ENCODE measurements at regions not wholly inside any gene's neighbourhood (a gene's known extent, or its start where the extent isn't known, plus 50 kb on each side); places are given as distances from the start of the nearest gene placed in this dataset.
"Not testable (repeated sequence)": the region's sequence is repeated elsewhere in the genome, so short reads cannot be mapped to it uniquely, and the experiment has no call there.

DNA sequence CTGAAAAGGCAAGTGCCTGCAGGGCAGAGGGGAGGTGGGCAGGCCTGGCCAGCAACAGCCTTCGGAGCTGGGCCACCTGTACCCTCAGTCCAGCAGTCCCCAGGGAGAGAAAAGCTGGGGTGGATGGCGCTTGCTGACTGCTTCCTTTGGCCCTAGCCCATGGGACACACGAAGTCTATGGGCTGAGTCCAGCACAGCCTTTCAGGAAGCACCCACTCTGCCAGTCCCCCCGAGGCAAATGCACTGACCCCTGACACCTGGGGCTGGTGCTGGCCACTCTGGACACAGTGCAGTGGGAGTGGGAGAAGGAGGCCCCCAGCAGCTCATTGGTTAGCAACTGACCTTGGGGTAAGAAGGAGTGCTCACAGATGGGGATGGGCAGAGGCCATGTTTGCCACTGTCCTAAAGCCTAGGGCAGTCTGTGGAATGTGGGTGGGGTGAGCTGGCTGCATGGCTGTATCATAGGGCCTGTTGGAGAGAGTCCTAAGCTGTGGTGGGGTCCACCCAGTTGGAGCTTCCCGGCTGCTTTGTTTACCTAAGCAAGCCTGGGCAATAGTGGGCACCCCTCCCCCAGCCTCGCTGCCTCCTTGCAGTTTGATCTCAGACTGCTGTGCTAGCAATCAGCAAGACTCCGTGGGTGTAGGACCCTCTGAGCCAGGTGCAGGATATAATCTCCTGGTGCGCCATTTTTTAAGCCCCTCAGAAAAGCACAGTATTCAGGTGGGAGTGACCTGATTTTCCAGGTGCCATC, 240.2 kb downstream of the ANKRD30B start:
- not testable (repeated sequence) for DNase-seq (ENCODE audit: low spot score); FAIRE-seq

DNA sequence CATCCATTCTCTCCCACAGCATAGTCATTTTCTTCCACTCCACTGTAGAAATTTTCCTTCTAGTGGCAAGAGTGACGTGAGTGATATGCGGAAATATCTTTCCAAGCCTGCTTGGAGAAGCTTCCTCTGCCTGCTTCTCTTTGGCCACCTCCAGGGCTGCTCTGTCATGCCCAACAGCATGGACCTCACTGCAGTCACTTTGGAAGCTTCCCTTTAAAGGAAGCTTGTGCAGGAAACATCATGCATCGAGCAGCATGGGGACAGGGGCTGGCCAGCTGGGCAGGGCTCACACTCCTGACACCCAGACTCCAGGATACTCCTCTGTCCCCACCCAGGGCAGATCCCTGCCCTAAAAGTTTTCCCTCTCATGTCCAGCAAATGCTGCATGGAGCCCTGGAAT, 241.6 kb downstream of the ANKRD30B start:
- FAIRE-seq; DNase-seq (ENCODE audit: low spot score): not testable (repeated sequence)

DNA sequence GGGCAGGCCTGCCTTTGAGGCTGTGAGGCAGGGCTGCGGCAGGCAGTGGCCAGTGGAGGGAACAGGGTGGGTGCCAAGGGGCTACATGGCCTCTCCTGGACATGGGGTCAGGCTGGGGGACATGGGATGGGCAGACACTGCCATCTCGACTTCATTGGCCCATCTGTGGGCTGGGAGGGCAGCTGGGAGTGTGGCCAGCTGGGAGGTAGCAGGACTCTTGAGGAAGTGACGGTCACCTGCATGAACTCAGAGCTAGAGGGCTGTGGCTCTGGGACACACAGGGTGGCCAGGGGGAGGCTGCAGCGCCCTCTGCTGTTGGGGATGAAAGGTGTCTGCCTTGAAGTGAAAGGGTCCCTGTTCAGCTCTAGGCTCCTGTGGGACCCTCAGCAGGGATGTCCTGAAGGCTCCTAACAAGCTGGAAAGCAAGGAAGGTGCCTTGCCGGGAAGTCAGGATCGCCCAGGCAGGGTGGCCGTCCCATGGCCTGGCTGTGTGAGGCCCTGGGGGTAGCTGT, 244.0 kb downstream of the ANKRD30B start:
- not testable (repeated sequence) for FAIRE-seq; DNase-seq (ENCODE audit: low spot score)

DNA sequence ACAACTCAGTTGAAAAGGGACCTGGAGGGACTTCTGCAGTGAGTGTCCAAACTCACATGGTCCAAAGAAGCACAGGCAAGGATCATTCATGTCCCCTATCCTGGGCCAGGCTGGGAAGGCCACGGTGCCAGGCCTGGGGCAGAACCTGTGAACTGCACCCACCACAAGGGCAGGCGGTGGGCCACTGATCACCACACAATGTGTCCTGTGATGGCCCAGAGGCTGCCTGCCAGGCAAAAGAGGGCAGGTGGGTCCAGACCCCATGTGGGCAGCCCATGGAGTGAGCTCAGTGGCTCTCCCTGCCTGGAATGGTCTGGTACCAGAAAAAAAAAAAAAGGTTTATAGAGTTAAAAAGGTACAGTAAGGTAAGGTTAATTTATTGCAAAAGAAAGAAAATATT, 244.8 kb downstream of the ANKRD30B start:
- not testable (repeated sequence) for FAIRE-seq; DNase-seq (ENCODE audit: low spot score)

DNA sequence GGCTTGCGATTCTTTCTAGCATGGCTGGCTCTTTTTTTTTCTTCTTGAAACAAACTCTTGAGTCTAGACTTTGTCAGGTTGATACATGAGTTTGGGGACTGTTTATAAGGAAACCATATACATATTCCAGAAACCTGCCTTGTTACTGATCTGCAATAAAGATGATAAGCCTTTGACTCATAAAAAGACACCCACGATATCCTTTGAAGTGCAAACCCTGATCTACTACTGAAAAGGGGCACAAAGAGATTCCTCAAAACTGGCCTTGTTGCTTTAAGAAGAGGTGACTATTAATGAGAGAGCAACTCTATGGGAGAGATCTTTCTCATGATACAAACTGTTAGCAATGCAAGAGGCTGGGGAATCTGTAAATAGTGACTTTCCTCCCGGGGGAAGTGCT, 247.1 kb downstream of the ANKRD30B start:
- not testable (repeated sequence) for FAIRE-seq; DNase-seq (ENCODE audit: low spot score)

DNA sequence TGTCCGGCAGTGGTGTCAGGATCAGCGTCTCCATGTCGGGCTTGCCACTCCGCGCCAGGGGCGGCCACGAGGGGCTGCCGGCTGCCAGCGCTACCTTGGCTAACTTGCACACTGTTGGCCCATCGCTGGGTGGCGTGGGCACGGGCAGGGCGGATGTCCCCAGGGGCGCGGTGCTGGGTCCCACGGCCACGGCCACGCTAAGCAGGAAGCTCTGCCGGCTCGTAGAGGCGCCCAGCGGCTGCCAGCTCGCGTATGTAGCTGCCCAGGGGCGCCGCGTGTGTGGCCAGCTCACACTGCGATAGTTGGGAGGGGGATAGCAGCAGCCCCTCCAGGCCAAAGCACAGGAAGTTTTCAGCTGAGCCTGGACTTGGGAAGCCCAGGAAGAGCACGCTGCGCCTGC, 249.4 kb downstream of the ANKRD30B start:
- FAIRE-seq = no peak

DNA sequence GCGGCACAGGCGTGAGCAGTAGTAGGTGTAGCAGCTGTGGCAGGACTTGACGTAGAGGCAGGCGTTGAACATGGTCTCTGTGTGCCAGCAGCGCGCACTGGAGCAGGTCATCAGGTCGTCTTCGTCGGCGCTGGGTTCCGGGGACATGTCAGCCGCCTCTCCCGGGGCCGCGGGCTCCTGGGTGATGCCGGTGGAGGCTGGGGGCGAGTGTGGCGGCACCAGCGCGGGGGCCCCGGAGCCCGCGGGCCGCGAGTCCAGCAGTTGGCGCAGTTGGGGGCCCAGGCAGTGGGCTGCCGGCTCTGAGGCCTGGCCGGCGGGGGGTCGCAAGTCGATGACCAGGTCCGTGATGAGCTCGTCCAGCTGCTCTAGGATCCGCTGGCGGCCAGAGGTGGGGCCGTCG, 249.9 kb downstream of the ANKRD30B start:
- not testable (repeated sequence) for FAIRE-seq; DNase-seq (ENCODE audit: low spot score)

More for the DNA sequence above, 249.4 kb downstream of the ANKRD30B start:
- no peak for DNase-seq (ENCODE audit: low spot score)

DNA sequence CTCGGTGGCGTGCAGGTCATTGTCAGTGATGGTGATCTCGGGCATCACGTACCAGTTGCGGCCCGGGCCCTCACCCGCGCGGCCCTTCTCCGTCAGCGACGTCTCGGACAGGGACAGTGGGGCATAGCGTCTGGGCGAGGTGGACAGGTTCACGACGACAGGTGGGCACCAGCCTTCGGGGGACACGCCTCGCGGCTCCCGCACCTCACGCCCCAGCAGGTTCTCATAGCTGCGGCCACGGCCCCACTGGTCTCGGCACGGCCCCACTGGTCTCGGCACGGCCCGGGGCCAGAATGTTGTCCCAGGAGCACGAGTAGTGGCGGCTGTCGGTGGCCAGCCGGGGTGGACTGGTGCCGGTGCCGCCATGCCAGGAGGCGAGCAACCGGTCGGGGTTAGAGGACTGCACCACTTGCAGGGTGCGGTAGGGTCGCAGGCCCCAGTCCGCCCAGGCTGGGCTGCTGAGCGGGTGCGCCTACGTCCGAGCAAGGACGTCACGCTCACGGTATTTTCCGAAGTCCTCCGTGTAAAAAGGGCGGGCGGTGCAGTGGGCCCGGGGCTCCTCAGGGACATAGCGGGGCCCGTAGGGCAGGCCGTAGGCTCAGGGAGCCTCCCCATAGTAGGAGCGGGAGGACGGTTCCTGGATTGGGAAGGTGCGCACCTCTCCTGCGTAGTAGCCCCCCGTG, 250.5 kb downstream of the ANKRD30B start:
- DNase-seq (ENCODE audit: low spot score); FAIRE-seq: not testable (repeated sequence)

DNA sequence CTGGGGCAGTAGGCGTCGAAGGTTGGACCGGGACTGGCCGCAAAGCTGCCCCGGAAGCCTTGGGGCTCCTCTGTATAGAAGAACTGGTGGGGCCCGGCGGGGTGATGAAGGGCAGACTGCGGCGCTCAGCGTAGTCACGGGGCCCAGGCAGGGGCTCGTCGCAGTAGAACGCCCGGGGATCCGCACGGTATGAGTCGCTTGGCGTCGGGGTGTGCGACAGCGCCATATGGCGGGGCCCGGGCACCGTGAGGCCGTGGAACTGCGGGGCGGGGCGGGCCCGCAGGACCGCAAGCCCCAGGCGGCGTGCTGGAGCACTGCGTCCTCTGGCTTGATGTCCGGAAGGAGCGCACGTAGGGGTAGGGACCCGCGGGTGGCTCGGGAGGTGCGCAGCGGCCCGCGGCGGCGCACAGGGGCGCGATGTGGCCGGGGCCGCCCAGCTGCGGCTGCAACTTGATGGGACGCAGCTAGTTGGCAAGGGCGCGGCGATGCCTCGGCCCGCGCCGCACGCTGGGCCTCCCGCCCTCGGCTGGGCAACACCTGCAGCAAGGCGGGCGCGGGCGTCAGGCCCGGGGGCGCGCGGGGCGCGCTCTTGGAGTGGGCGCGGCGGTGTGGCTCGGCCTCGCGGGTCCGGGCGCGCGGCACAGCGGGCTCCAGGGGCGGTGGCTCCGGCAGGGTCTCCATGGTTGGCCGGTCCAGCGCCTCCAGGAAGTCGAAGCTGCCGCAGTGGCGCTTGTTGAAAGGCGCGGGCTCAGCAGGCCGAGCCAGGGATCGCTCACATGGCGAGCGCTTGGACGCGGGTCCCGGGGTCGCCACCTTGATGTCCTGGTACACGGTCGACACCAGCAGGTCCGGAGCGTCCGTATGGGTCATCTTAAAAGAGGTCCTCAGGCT, 251.4 kb downstream of the ANKRD30B start:
- FAIRE-seq (no peak), DNase-seq (ENCODE audit: low spot score) (no peak)

DNA sequence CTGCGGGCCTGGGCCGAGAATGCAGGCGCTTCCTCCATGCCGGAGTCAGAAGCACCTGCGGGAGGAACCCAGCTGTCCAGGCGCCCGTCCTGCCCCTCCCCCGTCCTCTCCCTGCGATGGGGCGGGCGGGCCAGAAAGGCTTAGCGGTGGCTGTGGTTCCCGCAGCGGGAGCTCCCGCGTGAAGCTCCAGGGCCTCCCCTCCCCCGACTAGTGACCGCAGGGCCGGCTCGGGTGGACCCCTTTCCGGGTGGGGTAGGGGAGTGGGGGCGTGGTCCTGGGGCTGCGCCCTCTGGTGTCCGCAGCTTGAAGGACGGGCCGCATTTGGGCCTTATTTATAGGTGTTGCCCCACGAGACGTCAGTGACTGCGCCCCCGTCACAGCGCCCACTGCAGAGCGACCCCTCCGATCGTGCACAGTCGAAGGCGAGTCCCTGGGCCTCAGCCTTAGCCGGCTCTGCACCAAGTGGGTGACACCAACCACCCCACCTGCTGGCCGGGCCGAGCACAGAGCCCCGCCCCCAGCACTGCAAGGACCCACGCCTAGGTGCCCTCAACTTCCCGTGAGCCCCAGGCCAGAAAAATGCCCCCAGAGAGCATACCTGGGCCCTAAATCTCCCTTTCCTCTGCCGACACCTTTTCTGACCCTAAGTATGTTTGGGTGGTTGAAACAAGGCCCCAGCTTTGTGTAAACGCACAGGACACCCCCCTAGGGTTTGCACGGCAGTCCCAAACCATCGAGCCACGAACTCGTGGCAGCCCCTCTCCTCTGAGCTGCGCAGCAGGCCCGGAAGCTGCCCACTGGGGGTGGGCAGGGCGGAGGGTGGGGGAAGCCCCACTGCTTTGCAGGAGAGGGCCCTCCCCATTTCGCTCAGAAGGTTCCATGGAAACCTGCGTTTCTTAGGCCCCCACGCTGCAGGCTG, 252.4 kb downstream of the ANKRD30B start:
- not testable (repeated sequence) for DNase-seq (ENCODE audit: low spot score); FAIRE-seq

DNA sequence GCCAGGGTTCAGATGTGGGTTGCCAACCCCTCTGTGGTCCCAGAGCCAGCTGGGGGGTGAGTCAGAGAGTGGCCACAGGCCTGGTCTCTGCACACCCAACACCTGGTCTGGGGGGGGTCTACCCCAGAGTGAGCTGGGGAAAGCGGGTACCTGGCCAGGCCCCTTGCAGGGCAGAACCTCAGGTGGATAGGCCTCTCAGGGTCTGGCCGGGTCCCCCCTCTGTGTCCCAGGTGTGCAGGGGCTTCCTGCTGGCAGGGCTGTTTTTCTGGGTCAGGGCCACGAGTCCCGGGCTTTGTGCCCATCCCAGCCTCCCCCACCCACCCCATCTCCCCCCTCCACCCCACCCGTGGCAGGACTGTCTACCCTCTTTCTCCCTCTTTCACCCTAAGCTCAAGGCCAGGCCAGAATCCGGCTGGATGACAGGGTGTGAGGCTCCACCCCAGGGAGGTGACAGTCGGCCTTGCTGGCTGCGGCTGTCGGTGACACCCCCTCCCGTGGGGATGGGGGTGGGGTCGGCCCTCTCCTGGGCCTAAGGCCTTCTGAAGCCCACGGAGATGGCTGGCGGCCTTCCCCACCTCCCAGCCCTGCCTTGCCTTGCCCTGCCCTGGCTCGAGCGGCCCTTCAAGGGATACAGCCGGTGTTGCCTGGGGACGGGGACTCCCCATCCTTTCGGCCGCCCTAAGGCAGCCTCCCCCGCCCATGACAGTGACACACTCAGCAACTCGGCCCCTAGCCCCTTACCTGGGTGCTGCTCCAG, 253.2 kb downstream of the ANKRD30B start:
- not testable (repeated sequence) for FAIRE-seq; DNase-seq (ENCODE audit: low spot score)

DNA sequence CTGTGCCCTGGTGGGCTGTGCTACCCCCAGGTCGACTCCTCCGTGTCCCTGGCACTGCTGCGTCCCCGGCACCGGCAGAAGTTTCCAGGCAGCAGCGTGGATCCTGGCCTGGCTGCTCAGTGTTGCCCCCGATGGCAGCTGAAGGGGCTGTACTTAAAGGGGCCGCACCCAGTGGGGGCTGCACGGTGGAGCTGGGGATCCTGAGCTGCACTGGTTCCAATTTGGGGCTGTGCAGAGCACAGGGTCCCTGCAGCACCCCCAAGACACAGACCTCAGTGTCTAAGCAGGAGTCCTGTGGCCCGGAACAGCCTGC, 253.8 kb downstream of the ANKRD30B start:
- not testable (repeated sequence) for DNase-seq (ENCODE audit: low spot score); FAIRE-seq

DNA sequence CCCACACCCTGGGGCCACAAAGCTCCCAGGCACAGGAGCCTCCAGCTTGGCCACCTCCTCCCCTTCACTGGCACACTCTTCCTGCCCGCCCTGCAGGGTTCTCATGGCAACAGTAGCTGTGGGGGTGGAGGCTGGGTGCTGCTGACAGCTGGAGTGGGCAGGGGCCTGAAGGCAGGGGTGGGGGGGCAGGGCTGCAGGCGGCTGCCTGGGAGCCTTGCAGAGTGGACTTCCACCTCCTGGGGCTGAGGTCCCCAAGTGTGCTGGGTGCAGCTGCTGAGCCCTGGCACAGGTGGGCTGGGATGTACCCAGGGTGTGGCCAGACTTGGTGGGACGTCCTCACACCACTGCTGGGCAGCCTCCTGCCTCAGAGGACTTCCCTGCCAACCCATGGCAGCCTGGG, 254.8 kb downstream of the ANKRD30B start:
- not testable (repeated sequence) for DNase-seq (ENCODE audit: low spot score); FAIRE-seq

DNA sequence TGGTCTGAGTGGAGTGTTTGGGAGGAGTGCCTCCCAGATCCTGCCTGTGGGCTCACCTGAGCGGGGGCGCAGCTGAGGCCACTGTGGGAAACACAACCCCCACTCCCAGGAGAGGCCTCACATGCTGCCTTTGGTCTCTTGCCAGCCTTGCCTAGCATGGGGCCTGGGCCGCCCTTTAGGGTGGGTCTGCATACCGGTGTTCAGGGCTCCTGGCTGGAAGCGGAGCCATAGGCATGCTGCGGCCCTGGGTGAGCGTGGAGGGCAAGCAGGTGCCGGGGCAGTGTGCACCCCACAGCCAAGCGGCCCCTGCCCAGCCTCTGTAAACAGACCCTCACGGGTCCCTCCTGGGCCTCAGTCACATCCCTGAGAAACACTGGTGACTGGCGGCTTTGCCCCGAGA, 255.3 kb downstream of the ANKRD30B start:
- not testable (repeated sequence) for DNase-seq (ENCODE audit: low spot score); FAIRE-seq

DNA sequence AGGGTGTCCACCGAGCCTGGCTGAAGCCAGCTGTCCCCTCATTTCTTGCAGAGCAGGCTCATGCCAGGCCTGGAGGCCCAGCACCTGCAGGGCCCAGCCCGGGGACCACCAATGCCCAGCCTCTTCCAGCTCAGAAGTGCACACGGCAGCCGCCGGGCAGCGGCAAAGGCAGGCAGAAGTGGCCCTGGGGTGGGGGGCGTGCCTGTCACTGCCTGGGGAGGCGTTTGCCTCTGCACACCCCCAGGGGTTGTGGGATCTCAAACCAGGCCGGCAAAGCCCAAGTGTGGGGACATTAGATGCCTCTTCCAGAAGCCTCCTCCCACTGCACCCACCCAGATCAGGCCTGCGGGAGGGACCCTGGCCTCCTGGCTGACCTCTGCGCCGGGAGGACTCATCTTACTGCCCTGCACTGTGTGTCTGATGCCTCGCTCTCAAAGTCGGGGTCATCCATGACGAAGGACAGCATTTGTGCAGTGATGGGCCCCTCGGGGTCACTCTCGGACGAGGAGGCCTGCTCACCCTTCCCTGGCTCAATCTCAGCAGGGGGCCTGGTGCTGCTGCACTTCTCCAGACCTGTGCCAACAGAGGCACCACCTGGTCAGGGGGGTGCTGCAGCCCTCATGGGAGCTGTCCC, 255.8 kb downstream of the ANKRD30B start:
- not testable (repeated sequence) for DNase-seq (ENCODE audit: low spot score); FAIRE-seq

DNA sequence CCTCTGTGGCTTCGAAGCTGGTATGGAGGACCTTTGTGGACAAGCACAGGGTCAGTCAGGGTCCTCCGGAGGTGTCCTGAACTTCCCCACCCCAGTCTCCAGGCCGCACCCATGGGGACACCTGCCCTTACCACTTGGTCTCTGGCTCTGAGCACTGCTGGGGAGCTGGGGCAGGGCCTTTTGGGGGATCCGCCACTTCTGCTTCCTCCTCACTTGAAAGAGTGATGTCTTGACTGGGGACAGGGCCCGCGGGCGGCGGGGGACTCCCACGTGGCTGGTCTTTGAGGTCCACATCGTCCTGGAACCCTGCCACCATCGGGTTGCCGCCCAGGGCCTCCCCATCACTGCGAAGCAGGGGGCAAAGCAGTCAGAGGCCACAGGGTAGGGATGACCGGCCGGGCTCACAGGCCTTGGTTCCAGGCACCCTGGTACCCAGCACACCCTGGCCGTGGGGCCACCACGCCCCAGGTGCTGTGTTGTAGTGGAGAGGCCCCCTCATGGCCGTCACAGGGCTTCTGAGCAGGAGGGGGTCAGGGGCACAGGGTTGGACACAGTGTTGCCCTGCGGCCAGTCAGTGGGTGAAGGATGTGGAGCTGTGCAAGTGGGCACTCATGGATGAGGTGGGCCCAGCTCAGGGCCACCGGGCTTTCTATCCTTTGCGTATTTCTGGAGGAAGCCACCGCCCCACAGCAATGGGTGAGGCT, 256.4 kb downstream of the ANKRD30B start:
- DNase-seq (ENCODE audit: low spot score); FAIRE-seq: not testable (repeated sequence)

DNA sequence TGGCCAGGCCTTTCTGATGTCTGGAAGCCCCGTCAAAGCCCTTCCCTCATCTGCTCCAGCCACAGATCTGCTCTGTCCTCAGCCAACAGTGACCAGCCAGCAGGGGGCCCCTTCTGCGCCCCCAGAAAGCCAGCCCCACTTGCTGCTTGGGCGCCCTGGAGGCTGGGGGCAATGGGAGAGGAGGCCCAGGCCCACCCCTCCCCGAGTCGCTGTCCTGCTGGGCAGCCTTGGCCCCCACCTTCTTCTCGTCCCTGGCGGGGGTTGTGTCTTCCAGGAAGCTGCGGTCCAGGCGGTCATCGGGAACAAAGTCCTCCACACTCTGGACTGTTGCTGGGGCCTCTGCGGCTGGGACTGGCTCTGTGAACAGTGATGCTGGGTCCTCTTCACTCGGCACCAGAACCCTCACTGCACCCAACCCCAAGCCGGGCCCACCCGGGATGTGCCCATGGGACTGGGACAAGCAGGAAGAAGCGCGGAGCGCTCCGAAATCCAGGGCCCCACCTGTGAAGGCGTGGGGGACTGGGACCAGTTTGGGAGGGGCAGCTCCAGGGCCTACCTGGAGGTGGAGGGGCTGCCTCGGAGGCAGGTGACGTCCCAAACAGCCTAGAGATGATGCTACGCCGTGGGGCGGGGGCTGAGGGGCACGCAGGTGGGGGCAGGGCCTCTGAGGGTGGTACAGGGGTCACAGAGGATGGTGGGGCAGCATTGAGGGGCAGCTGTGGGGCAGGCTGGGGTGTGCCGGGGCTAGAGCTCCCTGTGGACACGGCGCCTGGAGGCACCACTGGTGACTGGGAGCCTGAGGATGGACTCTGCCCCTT, 257.6 kb downstream of the ANKRD30B start:
- no peak for FAIRE-seq
- DNase-seq (ENCODE audit: low spot score) = no peak

DNA sequence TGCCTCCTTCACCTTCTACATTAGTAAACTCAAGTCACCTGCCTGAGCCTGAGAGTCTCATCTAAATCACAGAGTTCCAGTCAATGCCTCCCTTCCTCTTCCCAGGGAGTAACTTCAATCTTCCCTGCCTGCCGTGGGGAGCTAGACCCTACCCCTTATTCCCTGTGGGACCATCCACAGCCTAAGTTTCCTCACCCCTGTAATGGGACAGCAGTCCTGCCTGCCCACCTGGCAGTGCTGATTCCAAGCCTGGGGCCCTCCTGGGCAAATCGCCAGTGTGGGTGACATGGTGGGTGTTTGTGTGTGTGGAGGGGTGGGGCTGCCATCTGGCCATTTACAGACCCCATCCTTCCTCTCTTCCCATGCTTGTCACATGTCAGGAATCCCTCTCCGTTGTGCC, 258.6 kb downstream of the ANKRD30B start:
- not testable (repeated sequence) for DNase-seq (ENCODE audit: low spot score); FAIRE-seq

Measured in RCC 7860 (cell line).